NCI-H2196 treated with DMSO at 0.1 percent for 48 hours (cell line): ENCODE measurements at regions not wholly inside any gene's neighbourhood (a gene's known extent, or its start where the extent isn't known, plus 50 kb on each side); places are given as distances from the start of the nearest gene placed in this dataset.
"Not testable (repeated sequence)": the region's sequence is repeated elsewhere in the genome, so short reads cannot be mapped to it uniquely, and the experiment has no call there.

Experiments
- DNase-seq: peaks from one replicate; lab custom pipeline; 2025; ENCODE audit not compliant: unreplicated experiment; lab: John Stamatoyannopoulos, UW

GRCh38 chr2:52501715-52502475 is 1265.7 kb upstream of the CHAC2 start:
- no peak for DNase-seq

DNA sequence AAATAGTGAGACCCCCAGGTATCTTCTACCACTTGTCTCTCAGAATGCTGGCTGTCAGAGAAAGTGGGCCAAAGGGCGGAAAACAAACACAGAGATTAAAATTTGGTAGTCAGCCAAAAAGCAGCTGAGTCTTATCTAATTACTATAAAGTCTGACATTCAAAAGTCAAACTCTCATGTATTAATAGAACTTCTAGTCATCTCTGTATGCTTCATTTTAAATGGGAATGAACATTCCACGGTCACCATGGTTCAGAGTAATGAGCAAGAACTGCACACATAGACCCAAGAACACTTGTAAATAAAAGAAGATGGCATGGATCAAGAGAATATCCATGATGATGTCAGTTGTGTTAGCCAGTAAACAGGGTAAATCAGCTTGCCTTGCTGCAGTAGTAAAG is 1267.0 kb upstream of the CHAC2 start:
- no peak for DNase-seq

DNA sequence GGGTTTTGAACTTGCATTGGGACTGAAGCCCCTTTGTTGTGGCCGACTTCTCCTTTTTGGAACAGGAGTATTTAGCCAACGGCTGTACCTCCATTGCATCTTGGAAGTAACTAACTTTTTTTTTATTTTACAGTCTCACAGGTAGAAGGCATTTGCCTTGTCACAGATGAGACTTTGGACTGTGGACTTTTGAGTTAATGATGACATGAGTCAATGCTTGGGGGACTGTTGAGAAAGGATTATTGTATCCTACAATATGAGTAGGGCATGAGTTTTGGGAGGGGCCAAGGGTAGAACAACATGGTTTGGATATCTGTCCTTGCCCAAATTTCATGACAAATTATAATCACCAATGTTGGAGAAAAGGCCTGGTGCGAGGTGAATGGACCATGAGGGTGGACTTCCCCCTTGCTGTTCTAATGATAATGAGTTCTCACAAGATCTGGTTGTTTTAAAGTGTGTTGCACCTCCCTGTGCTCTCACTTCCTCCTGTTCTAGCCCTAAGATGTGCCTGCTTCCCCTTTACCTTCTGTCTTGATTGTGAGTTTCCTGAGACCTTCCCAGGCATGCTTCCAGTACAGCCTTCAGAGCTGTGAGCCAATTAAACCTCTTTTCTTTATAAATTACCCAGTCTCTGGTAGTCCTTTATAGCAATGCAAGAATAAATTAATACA is 1269.4 kb upstream of the CHAC2 start:
- no peak for DNase-seq

DNA sequence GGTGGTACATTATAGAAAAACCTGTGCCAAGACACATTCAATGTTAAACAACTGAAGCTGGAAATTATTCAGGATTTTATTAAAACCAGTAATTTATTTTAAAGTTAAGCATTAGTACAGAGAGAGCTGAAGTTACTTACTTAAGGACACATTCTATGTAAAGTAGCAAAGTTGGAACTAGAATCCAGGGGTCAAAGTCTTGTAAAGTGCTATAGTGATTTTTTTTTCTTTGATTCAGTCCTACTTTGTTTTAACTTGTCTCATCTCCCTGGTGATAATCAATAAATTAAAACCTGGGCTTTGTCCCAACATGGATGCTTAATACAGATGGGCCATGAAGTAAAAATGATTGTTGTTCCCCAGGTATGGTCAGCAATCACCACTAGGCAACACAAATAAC is 1271.8 kb upstream of the CHAC2 start:
- no peak for DNase-seq

GRCh38 chr2:52477166-52477565 is 1290.4 kb upstream of the CHAC2 start:
- DNase-seq: no peak

- no peak for DNase-seq
Observed at GRCh38 chr2:52475590-52475989, 1292.0 kb upstream of the CHAC2 start.

DNA sequence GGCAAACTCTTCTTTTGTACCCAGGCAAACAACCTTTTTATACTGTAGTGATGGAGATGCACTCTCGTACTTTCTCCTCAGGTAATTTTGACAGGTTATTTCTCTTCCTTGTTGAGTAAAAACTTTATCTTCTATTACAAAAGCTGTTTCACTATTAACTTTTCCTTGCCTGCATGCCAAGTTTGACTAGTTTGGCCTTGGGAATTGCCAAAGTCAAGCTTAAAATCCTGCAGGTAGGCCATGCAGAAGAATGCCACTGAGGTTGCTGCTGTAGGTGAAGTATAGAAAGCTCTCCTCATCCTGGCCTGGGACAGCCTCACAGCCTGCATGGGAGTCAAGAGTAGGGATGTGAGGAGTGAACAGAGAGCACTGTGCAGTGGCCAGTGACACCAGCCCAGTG is 1293.5 kb upstream of the CHAC2 start:
- no peak for DNase-seq

- no peak for DNase-seq
Observed at GRCh38 chr2:52473526-52473925, 1294.1 kb upstream of the CHAC2 start.

DNA sequence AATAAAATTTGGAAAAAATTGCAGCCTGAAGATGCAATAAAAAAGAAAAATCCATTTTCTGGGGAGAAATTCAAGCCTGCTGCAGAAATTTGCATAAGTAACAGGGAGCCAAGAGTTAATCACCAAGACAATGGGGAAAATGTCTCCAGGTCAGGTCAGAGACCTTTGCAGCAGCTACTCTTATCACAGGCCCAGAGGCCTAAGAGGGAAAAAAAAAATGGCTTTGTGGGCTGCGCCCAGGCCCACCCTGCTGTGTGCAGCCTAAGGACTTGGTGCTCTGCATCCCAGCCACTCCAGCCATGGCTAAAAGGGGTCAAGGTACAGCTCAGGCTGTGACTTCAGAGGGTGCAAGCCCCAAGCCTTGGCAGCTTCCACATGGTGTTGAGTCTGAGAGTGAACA is 1297.1 kb upstream of the CHAC2 start:
- not testable (repeated sequence) for DNase-seq

DNA sequence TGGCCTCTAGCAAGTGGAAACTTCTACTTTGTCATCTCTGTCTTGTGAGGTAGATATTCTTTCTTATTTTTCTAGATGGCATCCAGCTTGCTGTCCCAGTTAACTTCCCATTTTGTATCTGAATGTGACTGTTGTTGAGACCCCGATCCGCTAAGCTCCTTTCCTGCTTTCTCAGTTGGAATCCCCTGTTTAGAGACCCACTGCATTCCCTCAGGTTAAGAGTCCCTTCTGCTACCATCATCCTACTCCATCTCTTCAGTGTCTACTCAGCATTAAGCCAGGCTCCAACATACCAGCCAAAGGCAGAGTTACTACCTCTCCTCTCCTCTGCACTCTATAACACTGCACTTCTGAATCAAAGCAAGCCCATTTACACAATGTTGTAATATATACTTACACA is 1300.4 kb upstream of the CHAC2 start:
- DNase-seq: no peak

DNA sequence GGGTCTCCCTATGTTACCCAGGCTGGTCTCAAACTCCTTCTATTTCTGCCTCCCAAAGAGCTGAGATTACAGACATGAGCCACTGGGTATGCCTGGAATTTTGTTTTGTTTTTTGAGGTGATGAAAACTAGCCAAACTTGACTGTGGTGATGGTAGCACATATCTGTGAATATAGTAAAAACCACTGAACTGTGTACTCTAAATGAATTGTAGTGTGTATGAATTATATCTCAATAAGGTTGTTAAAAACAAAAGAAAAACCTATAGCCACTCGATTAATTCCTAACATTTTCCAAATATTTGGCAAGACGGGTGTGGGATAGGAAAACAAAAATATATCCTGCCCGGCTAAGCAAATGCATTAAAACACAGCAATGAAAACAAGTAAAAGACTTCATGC is 1302.3 kb upstream of the CHAC2 start:
- DNase-seq: no peak

- no peak for DNase-seq
Observed at GRCh38 chr2:52463457-52463856, 1304.1 kb upstream of the CHAC2 start.

DNA sequence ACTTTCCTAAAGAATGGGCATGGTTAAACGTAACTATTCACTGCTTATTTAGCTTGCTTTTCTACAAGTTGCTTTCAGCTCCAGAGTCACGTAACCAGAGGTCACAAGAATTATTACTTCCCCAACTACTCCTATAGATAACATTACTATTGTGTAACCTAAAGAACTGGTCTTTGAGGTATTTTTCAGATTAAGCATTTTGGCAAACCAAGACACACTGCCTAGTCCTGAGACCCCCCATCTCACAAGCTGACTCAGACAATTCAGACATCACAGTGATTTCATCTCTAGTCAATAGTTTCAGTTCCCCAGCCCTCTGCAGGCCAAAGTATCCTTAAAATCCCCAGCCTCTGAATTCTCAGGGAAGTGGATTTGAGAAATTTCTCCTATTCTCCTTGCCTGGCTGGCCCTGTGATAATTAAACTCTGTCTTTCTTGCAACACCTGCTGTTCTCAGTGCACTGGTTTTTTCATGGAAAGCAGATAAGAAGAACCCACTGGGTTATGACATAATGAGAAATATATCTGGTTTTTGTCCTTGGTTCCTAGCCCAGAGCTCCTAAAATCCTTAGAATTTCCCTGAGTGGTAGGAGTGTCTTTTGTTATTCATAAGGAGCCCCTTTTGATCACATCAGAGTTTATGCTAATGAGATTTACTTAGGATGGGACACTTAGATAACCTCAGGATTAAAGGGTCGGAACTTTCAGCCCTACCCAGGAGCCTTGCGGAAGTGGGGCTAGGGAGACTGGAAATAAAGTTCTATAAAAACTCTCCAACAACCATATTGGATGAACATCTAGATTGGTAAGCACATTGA is 1310.8 kb upstream of the CHAC2 start:
- DNase-seq: no peak

DNA sequence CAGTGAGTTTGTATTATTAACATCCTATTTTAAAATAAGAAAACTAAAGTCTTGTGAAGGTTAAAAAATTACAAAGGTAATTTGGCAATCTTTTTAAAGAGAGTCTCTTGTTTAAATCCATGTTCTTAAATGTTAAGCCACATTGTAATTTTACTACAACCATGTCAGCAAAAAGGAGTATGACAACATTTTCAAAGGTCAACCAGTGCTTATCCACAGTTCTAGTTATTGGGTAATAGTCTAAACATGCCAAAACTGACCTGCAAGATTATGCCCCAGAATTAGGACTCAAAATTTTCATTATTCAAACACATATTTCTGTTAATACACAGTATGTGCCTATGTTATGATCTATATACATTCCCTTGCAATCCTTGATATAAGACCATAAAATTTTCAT is 1312.6 kb upstream of the CHAC2 start:
- no peak for DNase-seq

DNA sequence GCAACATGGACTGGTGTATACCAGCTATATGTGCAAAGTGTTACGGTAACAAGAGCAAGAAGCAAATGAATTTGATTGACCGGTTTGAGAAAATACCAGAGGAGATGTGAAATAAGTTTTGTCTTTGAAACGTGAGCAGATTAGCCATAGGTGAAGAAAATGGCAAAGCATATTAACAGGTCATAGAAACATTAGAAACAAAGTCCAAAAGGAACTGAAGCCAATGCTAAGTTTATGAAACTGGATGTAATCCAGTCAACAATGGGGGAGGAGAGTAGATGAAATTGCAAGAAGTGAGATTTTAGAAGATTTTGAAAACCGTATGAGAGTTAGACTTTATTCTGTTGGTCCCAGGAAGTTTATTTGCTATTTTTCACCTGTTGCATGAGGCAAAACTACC is 1315.4 kb upstream of the CHAC2 start:
- no peak for DNase-seq

DNA sequence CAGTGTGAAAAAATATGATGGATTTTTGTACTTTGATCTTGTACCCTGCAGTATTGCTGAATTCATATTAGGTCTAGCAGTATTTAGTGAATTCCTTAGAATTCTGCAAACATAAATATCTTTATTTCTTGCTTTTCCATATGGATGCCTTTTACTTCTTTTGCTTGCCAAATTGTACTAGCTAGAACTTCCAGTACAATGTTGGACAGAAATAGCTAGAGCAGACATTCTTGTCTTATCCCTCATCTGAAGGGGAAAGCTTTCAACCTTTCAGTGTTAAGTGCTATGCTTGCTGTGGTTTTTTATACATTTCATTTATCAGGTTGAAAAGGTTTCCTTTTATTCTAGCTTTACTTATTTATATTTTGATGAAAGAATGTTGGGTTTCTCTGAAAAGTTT is 1321.9 kb upstream of the CHAC2 start:
- no peak for DNase-seq

GRCh38 chr2:52431352-52431760 is 1336.2 kb upstream of the CHAC2 start:
- DNase-seq: no peak

- DNase-seq: no peak
Observed at GRCh38 chr2:52429740-52430139, 1337.9 kb upstream of the CHAC2 start.

DNA sequence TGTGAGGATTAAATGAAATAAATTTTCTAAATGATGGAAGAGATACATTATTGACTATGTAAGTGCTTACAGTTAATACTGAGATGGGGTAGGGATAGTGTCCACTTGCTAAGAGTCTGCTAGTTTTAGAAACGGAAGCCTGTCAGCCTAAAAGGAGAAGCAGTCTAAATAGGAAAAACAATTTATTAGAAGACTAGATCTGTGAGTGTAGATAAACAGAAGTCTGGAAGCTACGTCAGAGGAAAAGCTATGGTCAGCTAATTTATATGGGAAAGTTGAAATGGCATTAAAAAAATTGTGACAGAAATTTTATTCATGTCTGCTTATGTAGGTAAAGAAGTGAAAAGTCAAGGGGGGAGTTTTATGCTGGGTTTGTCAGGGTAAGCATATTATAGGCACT is 1338.4 kb upstream of the CHAC2 start:
- DNase-seq: no peak

- no peak for DNase-seq
Observed at GRCh38 chr2:52428224-52428623, 1339.4 kb upstream of the CHAC2 start.

DNA sequence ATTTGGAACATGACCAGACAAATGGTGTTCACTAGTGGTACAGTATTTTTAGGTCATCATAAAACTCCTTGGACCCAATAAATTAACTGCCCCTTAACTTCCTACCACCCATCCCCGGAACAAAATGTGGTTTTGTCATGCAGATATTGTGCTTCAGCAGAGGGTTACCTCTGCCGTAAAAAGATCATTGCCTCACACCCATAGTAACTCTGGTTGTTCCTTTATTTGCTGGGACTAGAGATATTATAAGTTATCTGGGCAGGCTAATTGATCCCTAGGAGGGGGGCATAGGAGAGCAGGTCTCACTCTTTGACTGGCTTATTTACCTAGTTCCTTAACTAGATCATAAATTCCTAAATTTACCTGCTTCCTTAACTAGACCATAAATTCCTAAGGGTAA is 1343.9 kb upstream of the CHAC2 start:
- DNase-seq: no peak

DNA sequence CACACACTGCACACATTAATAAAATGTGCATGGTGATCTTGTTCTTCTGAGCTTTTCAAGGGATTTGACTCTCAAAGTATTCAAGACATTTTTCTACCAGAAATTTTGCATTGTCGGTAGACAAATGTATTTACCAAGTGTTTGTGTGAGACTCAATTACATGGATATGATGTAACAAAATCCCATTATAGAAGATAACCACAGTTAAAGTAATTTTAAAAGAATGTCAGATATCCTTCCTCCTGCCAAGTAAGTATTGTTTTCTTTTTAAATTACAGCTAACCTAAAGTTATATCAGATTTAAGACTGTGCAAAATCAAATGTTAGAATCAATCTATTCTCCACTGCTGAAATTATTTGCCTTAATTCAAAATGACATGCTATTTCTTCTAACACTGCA is 1344.5 kb upstream of the CHAC2 start:
- no peak for DNase-seq
